NCI-H748 (cell line): ENCODE measurements at regions not wholly inside any gene's neighbourhood (a gene's known extent, or its start where the extent isn't known, plus 50 kb on each side); places are given as distances from the start of the nearest gene placed in this dataset.

Source experiments
- DNase-seq: peaks from one replicate; lab custom pipeline; 2025; ENCODE audit not compliant: unreplicated experiment; lab: John Stamatoyannopoulos, UW

- DNase-seq: no peak
Measured at GRCh38 chr2:42863320-42863719, 70.9 kb upstream of the HAAO start.

DNA sequence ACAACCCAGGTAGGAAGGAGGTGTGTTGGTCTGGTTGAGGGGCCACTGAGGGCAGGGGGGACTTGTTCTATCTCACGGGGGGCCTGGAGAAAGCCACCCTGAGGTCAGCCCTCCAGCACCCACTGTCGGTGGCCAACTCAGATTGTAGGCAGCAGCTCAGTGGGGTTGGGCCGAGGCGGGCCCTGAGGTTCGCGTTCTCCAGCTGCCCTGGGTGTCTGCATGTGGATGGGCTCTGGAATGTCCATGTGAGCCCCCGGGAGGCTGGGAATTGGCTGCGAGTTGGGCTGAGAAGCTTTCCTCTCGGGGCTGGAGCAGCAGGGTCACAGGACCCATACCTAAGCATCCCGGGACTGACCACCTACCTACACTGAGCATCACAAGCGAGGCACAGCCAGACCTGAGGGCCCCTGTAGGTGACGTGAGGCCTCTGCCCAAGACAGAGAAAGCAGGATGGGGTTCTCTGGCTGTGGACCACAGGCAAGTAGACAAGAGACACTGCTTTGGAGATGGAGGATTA is 70.3 kb upstream of the HAAO start:
- DNase-seq: no peak

GRCh38 chr2:42861321-42861720 is 68.9 kb upstream of the HAAO start:
- DNase-seq: no peak

DNA sequence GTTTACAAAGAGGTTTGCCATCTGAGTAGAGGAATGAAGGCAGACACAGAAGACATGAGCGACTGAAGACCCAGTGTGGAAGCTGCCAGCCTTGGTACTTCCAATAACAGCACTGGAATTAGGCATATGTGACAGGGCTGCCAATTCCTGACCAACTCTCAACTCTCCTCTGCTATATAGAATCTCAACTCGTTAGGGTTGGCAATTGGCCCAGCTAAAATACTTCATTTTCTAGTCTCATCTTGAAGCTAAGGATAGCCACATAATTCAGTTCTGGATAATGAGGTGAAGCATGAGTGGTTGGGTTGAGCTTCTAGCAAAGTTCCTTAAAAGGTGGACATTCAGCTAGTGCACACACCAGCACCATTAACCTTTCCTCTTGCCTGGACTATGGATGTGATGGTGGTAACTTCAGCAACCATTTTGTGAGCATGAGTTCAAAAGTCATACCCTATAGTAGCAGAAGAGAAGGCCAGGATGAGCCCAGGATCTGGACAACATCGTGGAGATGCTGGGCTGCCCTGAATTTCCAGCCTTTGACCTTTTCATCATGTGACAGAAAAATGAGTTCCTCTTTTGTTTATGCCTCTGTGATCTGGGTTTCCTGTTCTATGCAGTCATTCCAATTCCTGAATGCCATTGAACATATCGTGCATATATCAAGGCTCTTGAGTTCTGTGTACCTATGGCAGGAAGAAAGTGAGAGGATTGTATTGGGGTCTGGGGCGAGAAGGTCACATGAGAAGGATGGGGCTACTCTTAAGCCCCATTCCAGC is 68.1 kb upstream of the HAAO start:
- no peak for DNase-seq

GRCh38 chr2:42859791-42860190 is 67.4 kb upstream of the HAAO start:
- DNase-seq: no peak

DNA sequence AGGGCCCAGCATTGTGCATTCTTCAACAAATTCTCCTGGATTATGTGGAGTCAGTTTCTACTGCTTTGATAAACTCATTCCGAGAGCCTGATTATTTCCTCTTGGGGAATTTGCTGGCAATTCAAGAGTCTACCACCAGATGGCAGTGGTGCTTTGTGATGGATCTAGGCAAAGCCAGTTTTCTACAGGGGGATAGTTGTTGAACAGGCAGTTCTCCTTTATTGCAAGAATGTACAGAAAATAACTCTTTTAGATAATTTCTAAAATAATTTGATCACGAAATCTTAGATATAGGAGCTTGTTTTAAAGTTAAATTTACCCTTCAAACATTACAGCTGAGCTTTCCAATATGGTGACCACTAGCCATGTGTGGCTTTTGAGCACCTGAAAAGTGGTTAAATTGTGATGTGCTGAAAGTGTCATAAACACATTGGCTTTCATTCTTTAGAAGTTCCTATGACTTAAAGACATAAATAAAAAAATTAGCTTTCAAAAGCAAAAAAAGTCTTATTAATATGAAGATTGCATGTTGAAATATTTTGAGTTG is 66.7 kb upstream of the HAAO start:
- peak; percentile 53 for DNase-seq

DNA sequence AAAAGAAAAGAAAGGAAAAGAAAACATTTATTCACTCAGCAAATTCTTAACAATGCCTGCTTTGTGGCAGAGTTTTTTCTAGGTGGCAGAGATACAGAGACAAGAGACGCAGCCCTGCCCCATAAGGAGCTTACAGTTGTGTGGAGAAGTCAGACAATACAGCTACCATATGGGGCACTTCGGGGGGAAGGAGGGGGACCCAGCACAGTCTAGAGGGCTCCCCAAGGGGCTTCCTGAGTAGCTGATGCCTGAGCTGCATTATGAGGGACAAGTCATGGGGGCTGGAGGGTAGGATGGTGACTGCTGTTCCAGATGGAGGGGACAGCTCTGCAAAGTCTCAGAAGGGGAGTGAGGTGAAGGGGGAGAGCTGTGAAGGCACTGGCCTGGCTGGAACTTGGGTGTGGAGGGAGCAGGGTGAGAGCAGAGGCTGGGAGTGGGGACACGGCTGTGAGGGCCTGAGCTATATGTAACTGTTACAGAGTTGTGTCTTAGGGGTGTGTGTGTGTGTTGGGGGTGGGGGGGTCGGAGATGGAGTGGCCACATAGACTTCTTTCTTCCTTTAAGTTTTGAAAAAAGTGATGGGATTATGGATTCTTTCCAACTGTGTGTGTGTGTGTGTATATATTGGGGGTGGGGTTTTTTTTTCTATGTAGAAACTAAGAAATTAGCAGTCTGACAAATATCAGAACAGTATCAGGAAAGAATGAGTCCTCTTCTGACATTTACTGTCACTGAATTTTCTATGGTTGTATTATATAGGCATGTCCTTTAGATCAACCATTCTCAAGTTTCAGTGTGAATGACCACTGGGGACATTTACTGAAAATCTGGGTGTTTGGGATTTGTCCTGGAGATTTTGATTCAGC is 66.0 kb upstream of the HAAO start:
- DNase-seq: no peak

DNA sequence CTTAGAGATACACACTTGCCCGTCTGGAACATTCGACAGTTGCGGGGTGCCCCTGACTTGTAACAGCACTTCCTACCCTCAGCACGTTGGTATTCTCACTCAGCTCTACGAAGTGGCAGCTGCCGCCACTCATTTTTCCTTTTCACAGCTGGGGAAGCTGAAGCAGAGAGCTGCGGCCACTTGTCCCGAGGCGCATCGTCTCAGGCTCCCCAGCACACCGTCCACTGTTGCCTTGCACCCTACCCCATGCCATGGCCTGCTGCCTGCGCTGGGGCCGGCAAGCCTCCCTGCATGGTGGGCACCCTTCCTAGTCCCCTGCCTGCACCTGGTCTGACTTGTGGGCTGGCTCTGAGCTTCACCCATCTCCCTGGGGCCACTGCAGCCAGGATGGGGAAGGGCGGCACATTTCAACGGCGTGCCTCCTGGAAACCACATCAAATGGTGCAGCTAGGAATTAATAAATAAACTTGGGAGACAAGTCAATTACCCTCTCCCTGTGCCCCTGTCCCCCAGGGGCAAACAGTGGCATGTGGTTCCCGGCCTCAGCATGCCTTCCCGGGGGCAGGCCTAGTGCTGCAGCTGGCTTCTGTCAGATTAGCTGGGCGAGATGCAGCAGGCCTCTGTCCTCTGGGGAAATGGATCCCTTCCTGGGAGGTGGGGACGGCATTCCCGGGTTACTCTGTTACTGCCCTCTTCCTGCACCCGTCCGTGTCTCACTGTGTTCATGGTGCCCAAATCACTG is 64.7 kb upstream of the HAAO start:
- no peak for DNase-seq

- no peak for DNase-seq
Measured at GRCh38 chr2:42856106-42856860, 63.9 kb upstream of the HAAO start.

DNA sequence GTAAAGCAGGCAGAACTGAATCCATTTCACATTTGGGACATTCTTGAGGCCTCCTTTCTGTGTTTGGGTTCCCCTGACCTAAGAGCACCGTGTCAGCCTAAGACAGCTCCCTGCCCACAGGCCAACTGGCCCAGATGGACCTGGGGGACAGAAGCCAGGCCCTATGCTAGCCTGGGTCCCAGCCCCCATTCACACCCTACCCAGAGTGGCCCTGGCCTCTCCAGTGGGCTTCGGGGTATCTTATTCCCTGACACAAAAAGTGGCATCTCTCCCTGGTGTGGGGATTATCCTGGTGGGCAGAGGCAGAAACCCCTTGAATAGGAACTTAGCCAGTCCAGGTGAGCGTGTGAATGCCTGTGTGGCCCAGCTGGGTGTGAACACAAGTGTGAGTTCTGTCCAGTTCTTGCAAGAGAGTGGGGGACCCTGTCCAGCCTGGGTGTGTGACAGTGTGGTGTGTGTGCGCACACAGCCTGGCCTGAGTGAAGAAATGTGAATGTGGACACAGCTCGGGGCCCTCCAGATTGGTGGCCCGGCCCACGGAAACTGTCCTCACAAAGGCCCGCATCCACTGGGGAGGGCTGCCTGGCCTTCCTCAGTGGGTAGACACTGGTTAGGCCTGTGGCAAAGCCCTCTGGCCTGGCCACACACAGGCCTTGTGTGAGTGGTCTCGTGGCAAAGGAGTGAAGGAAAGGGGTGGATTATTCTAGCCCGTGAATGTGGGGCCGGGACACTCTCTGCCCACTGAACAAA is 63.0 kb upstream of the HAAO start:
- no peak for DNase-seq

GRCh38 chr2:42854207-42854818 is 61.9 kb upstream of the HAAO start:
- no peak for DNase-seq

GRCh38 chr2:42853549-42854206 is 61.3 kb upstream of the HAAO start:
- no peak for DNase-seq

- no peak for DNase-seq
Measured at GRCh38 chr2:42852798-42853197, 60.4 kb upstream of the HAAO start.

DNA sequence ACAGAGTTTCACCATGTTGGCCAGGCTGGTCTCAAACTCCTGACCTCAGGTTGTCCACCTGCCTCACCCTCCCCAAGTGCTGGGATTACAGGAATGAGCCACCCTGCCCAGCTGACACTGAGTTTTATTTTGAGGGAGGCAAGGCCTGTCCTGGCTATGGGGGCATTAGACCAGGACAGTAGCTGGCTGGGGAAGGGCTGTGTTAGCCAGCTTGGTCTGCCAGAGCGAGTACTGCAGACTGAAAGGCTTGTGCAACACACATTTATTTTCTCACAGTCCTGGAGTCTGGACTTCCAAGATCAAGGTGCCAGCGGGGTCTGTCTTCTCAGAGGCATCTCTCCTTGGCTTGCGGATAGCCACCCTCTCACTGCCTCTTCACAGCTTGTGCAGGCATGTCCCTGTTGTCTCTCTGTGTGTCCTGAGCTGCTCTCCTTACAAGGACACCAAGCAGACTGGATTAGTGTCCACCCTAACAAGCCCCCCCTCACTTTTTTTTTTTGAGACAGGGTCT is 59.4 kb upstream of the HAAO start:
- no peak for DNase-seq

DNA sequence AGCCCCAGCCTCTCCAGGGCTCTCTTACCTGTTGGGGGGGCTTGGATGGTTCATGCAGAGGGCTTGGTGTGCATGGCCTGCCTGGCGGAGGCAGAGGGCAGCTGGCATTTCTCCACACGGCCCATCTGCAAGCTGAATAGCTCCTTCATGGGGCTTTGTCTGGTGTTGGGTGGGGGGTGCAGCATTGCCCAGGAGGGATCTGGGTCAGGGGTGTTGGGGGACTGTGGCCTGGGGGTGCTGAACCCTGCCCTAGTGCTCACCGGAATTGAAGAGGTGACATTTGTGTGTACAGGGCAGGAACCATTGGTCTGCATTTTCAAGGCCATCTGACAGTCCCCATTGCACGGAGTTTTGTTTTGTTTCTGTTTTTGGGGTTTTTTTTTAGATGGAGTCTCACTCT is 58.8 kb upstream of the HAAO start:
- DNase-seq: no peak

- DNase-seq: no peak
Measured at GRCh38 chr2:42850016-42850805, 57.8 kb upstream of the HAAO start.

DNA sequence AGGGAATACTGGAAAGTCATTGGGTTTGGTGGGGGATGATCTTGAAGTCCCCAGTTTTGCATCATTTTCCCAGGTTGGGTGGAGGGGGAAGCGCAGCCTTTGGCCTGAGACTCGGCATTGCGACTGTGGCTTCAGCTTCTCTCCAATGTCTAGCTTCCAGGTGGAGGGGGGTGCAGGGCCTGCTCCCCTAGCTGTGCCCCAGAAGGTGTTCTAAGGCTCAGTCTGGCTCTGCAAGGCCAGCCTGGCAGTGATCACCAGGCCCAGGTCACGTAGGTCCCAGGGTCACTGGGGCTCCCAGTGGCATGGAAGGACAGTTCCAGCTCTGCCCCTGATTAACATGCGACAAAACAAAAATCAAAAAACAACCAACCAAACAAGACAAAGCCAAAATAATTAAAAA is 56.9 kb upstream of the HAAO start:
- no peak for DNase-seq
